ENCODE measurements at regions not wholly inside any gene's neighbourhood (a gene's known extent, or its start where the extent isn't known, plus 50 kb on each side); places are given as distances from the start of the nearest gene placed in this dataset.

- DNase-seq (ENCODE audit: low spot score in 2 of 2) (no peak), FAIRE-seq (no peak)
These were observed 1044.5 kb upstream of the POU3F3 start for GRCh38 chr2:103809415-103809814.

GRCh38 chr2:103809941-103810441, 1043.9 kb upstream of the POU3F3 start:
- FAIRE-seq (no peak), DNase-seq (ENCODE audit: low spot score in 2 of 2) (no peak)

GRCh38 chr2:103810875-103811274, 1043.0 kb upstream of the POU3F3 start:
- no peak for DNase-seq (ENCODE audit: low spot score in 2 of 2)
- no peak for FAIRE-seq

- no peak for DNase-seq (ENCODE audit: low spot score in 2 of 2)
- FAIRE-seq = no peak
These were observed 1039.9 kb upstream of the POU3F3 start for GRCh38 chr2:103814016-103814415.

- FAIRE-seq = no peak
- no peak for DNase-seq (ENCODE audit: low spot score in 2 of 2)
These were observed 1038.2 kb upstream of the POU3F3 start for GRCh38 chr2:103815731-103816130.

- FAIRE-seq (no peak), DNase-seq (ENCODE audit: low spot score in 2 of 2) (no peak)
These were observed 1036.2 kb upstream of the POU3F3 start for GRCh38 chr2:103817746-103818145.

- FAIRE-seq = no peak
- DNase-seq (ENCODE audit: low spot score in 2 of 2) = no peak
These were observed 1035.7 kb upstream of the POU3F3 start for GRCh38 chr2:103818176-103818575.

GRCh38 chr2:103819599-103819998, 1034.3 kb upstream of the POU3F3 start:
- FAIRE-seq = no peak
- no peak for DNase-seq (ENCODE audit: low spot score in 2 of 2)

GRCh38 chr2:103823847-103824246, 1030.1 kb upstream of the POU3F3 start:
- DNase-seq (ENCODE audit: low spot score in 2 of 2) = no peak
- no peak for FAIRE-seq

GRCh38 chr2:103847276-103847675, 1006.6 kb upstream of the POU3F3 start:
- FAIRE-seq (no peak), DNase-seq (ENCODE audit: low spot score in 2 of 2) (no peak)

GRCh38 chr2:103859238-103859637, 994.7 kb upstream of the POU3F3 start:
- FAIRE-seq = no peak
- DNase-seq (ENCODE audit: low spot score in 2 of 2) = no peak

GRCh38 chr2:103860016-103860415, 993.9 kb upstream of the POU3F3 start:
- no peak for FAIRE-seq

GRCh38 chr2:103868396-103868795, 985.5 kb upstream of the POU3F3 start:
- DNase-seq (ENCODE audit: low spot score in 2 of 2) = no peak
- no peak for FAIRE-seq

More at GRCh38 chr2:103860016-103860415, 993.9 kb upstream of the POU3F3 start:
- no peak for DNase-seq (ENCODE audit: low spot score in 2 of 2)

- DNase-seq (ENCODE audit: low spot score in 2 of 2) = no peak
These were observed 980.1 kb upstream of the POU3F3 start for GRCh38 chr2:103873716-103874351.

GRCh38 chr2:103875131-103875530, 978.8 kb upstream of the POU3F3 start:
- no peak for DNase-seq (ENCODE audit: low spot score in 2 of 2)

More at GRCh38 chr2:103873716-103874351, 980.1 kb upstream of the POU3F3 start:
- FAIRE-seq = no peak

GRCh38 chr2:103875531-103875930, 978.4 kb upstream of the POU3F3 start:
- FAIRE-seq (no peak), DNase-seq (ENCODE audit: low spot score in 2 of 2) (no peak)

More at GRCh38 chr2:103875131-103875530, 978.8 kb upstream of the POU3F3 start:
- no peak for FAIRE-seq

- no peak for FAIRE-seq
These were observed 977.3 kb upstream of the POU3F3 start for GRCh38 chr2:103876611-103877010.

GRCh38 chr2:103879101-103879500, 974.8 kb upstream of the POU3F3 start:
- DNase-seq (ENCODE audit: low spot score in 2 of 2) (no peak), FAIRE-seq (no peak)

More at GRCh38 chr2:103876611-103877010, 977.3 kb upstream of the POU3F3 start:
- DNase-seq (ENCODE audit: low spot score in 2 of 2) = no peak

GRCh38 chr2:103880081-103880834, 973.7 kb upstream of the POU3F3 start:
- FAIRE-seq (no peak), DNase-seq (ENCODE audit: low spot score in 2 of 2) (no peak)

- DNase-seq (ENCODE audit: low spot score in 2 of 2) (no peak), FAIRE-seq (no peak)
These were observed 966.3 kb upstream of the POU3F3 start for GRCh38 chr2:103887625-103888024.

- no peak for DNase-seq (ENCODE audit: low spot score in 2 of 2)
- FAIRE-seq = no peak
These were observed 957.7 kb upstream of the POU3F3 start for GRCh38 chr2:103896182-103896581.

GRCh38 chr2:103898561-103898960, 955.4 kb upstream of the POU3F3 start:
- DNase-seq (ENCODE audit: low spot score in 2 of 2) = no peak

More at GRCh38 chr2:103898561-103898960, 955.4 kb upstream of the POU3F3 start:
- no peak for FAIRE-seq

All from frontal cortex (tissue), 3 donors.